HCT116 (cell line): ENCODE measurements at regions not wholly inside any gene's neighbourhood (a gene's known extent, or its start where the extent isn't known, plus 50 kb on each side); places are given as distances from the start of the nearest gene placed in this dataset.

ENCODE experiments used
- EGR1 ChIP-seq: IDR thresholded peaks from 2 replicates; pipeline ENCODE4 v1.6.1; 2012; ENCODE audit warnings: low read depth
- EZH2 ChIP-seq: fragments of 200-600 bp; sonication (generic); IDR thresholded peaks from 2 replicates; pipeline ENCODE4 v1.6.1; 2017; ENCODE audit warnings: antibody characterized with exemption, mixed run types
- JUND ChIP-seq: IDR thresholded peaks from 2 replicates; pipeline ENCODE4 v1.6.1; 2012
- POLR2A ChIP-seq: IDR thresholded peaks from 2 replicates; pipeline ENCODE4 v1.7.0; 2011; ENCODE audit warnings: borderline replicate concordance; ENCODE audit not compliant: insufficient read depth, insufficient read length; ENCODE audit errors: extremely low read depth
- POLR2AphosphoS5 ChIP-seq: IDR thresholded peaks from 2 replicates; pipeline ENCODE4 v1.6.1; 2011; ENCODE audit warnings: mild to moderate bottlenecking, low read depth, low read length, moderate library complexity
- SIN3A ChIP-seq: IDR thresholded peaks from 2 replicates; pipeline ENCODE4 v1.6.1; 2012; ENCODE audit warnings: low read depth
- ZFX ChIP-seq: fragments of 450-650 bp; IDR thresholded peaks from 2 replicates; pipeline ENCODE4 v1.6.1; 2017
- TF ChIP-seq, protein P1 (sequence below): IDR thresholded peaks from 2 replicates; pipeline ENCODE4 v1.6.1; 2012; ENCODE audit warnings: low read depth
- TF ChIP-seq, protein P2 (sequence below), 3 experiments: fragments of 200-600 bp in 1 of 3; sonication (generic) in 1 of 3; IDR thresholded peaks in 2 of 3; conservative IDR thresholded peaks in 1 of 3; 2 replicates each; pipeline ENCODE4 v1.5.1; 2012 to 2017; ENCODE audit warnings: low read depth in 2 of 3, low read length in 2 of 3, antibody characterized with exemption in 1 of 3, borderline replicate concordance in 1 of 3, control low read depth in 1 of 3, mild to moderate bottlenecking in 1 of 3, mixed read lengths in 1 of 3, mixed run types in 1 of 3, moderate library complexity in 1 of 3; ENCODE audit not compliant: insufficient read depth in 1 of 3

DNA sequence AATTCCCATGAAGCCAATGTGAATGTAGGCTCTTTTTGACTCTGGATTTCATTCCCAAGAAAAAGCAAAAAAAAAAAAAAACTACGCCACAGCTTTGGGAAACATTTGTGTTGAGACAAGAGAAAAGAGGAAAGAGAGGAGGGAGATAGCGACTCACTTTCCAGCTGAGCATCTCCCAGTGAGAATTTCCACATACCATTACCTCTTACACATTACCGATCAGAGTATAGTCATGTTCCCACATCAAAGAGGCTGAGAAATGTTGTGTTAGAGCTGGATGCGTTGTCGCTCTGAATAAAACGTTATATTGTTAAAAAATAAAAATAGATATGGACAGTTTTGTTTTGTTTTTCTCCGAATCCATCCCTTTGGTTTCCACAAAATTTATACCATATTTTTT is 1019.3 kb upstream of the ADGRB3 start:
- TF ChIP-seq EGR1 (no peak), POLR2A (no peak), EZH2 (no peak), SIN3A (no peak), JUND (no peak), ZFX (no peak), POLR2AphosphoS5 (no peak)
- TF ChIP-seq, protein P1, sequence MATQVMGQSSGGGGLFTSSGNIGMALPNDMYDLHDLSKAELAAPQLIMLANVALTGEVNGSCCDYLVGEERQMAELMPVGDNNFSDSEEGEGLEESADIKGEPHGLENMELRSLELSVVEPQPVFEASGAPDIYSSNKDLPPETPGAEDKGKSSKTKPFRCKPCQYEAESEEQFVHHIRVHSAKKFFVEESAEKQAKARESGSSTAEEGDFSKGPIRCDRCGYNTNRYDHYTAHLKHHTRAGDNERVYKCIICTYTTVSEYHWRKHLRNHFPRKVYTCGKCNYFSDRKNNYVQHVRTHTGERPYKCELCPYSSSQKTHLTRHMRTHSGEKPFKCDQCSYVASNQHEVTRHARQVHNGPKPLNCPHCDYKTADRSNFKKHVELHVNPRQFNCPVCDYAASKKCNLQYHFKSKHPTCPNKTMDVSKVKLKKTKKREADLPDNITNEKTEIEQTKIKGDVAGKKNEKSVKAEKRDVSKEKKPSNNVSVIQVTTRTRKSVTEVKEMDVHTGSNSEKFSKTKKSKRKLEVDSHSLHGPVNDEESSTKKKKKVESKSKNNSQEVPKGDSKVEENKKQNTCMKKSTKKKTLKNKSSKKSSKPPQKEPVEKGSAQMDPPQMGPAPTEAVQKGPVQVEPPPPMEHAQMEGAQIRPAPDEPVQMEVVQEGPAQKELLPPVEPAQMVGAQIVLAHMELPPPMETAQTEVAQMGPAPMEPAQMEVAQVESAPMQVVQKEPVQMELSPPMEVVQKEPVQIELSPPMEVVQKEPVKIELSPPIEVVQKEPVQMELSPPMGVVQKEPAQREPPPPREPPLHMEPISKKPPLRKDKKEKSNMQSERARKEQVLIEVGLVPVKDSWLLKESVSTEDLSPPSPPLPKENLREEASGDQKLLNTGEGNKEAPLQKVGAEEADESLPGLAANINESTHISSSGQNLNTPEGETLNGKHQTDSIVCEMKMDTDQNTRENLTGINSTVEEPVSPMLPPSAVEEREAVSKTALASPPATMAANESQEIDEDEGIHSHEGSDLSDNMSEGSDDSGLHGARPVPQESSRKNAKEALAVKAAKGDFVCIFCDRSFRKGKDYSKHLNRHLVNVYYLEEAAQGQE, result no peak
- TF ChIP-seq, protein P2, sequence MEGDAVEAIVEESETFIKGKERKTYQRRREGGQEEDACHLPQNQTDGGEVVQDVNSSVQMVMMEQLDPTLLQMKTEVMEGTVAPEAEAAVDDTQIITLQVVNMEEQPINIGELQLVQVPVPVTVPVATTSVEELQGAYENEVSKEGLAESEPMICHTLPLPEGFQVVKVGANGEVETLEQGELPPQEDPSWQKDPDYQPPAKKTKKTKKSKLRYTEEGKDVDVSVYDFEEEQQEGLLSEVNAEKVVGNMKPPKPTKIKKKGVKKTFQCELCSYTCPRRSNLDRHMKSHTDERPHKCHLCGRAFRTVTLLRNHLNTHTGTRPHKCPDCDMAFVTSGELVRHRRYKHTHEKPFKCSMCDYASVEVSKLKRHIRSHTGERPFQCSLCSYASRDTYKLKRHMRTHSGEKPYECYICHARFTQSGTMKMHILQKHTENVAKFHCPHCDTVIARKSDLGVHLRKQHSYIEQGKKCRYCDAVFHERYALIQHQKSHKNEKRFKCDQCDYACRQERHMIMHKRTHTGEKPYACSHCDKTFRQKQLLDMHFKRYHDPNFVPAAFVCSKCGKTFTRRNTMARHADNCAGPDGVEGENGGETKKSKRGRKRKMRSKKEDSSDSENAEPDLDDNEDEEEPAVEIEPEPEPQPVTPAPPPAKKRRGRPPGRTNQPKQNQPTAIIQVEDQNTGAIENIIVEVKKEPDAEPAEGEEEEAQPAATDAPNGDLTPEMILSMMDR (IDR thresholded peaks at IDR 0.05 in 2 of 3, conservative IDR thresholded peaks at IDR 0.05 in 1 of 3; ENCODE audit: borderline replicate concordance in 1 of 3, insufficient read depth in 1 of 3, low read depth in 2 of 3, low read length in 2 of 3), result no peak
